ENCODE measurements at regions not wholly inside any gene's neighbourhood (a gene's known extent, or its start where the extent isn't known, plus 50 kb on each side); places are given as distances from the start of the nearest gene placed in this dataset.

GRCh38 chr5:159786201-159786600, 130.1 kb upstream of the ADRA1B start:
- no peak for TF ChIP-seq POLR2A (IDR thresholded peaks at IDR 0.05; ENCODE audit: low read length)
- TF ChIP-seq GATA1 (IDR thresholded peaks at IDR 0.05; ENCODE audit: low read depth, low read length): no peak
